ENCODE measurements at regions not wholly inside any gene's neighbourhood (a gene's known extent, or its start where the extent isn't known, plus 50 kb on each side); places are given as distances from the start of the nearest gene placed in this dataset.

GRCh38 chr7:46802479-46802878, 779.4 kb downstream of the TNS3 start (continued):
- no peak for TF ChIP-seq RNF2 (IDR thresholded peaks at IDR 0.05; ENCODE audit: borderline replicate concordance, low read depth, low read length, missing control alignments, poor library complexity, severe bottlenecking)
- TF ChIP-seq SUZ12 (IDR thresholded peaks at IDR 0.05; ENCODE audit: low read length) = no peak
- TF ChIP-seq POLR2A (IDR thresholded peaks at IDR 0.05; ENCODE audit: control extremely low read depth in 1 of 2, low read depth in 2 of 2, low read length in 2 of 2) = no peak
- no peak for TF ChIP-seq GTF2F1 (IDR thresholded peaks at IDR 0.05; ENCODE audit: borderline replicate concordance, low read depth, low read length)

Data from H1 (cell line).